ENCODE measurements at regions not wholly inside any gene's neighbourhood (a gene's known extent, or its start where the extent isn't known, plus 50 kb on each side); places are given as distances from the start of the nearest gene placed in this dataset.

- TF ChIP-seq CTCF (IDR thresholded peaks at IDR 0.05) (no peak), POLR2A (IDR thresholded peaks at IDR 0.05) (no peak)
Observed at GRCh38 chr11:87428266-87428665, 390.5 kb downstream of the TMEM135 start.

All from heart left ventricle (tissue), 13 donors.